Bronchial epithelial cell (primary cell): ENCODE measurements at regions not wholly inside any gene's neighbourhood (a gene's known extent, or its start where the extent isn't known, plus 50 kb on each side); places are given as distances from the start of the nearest gene placed in this dataset.

Experiments
- DNase-seq: peaks from one replicate; pipeline ENCODE4 v3.0.0-alpha.2; 2010; ENCODE audit warnings: low read depth
- FAIRE-seq: peaks from 2 replicates; lab custom pipeline; 2011; peaks lifted over from hg19 to GRCh38; lab: Jason Lieb, UNC
- H3K27me3 ChIP-seq: 2 replicates; pipeline ENCODE4 v1.5.1; 2011; ENCODE audit warnings: low read length; ENCODE audit not compliant: control insufficient read depth, insufficient read depth
- H3K36me3 ChIP-seq: 2 replicates; pipeline ENCODE4 v1.5.1; 2011; ENCODE audit warnings: low read length; ENCODE audit not compliant: control insufficient read depth, insufficient read depth
- H3K4me3 ChIP-seq: 2 replicates; pipeline ENCODE4 v1.5.1; 2011; ENCODE audit warnings: mild to moderate bottlenecking, low read depth, low read length, control low read depth
- CTCF ChIP-seq: IDR thresholded peaks from 2 replicates; pipeline ENCODE4 v1.5.1; 2011; ENCODE audit warnings: mild to moderate bottlenecking, moderate library complexity, low read length, control low read depth, inconsistent platforms; ENCODE audit not compliant: insufficient read depth, severe bottlenecking

GRCh38 chr3:13972679-13973379, 93.0 kb upstream of the WNT7A start:
- peak; percentile 23 for DNase-seq
- no peaks in the 10 kb centered on the region for H3K27me3 ChIP-seq
- TF ChIP-seq CTCF, result no peak
- no peak overlapping the region for H3K4me3 ChIP-seq
- no peak for FAIRE-seq
- H3K36me3 ChIP-seq, result no peaks in the 10 kb centered on the region

- DNase-seq (no peak), FAIRE-seq (no peak)
- Histone ChIP-seq H3K4me3 (no peak overlapping the region), H3K36me3 (no peaks in the 10 kb centered on the region), H3K27me3 (no peaks in the 10 kb centered on the region)
- no peak for TF ChIP-seq CTCF
These were observed 86.4 kb upstream of the WNT7A start for GRCh38 chr3:13966302-13966701.

GRCh38 chr3:13963137-13963886, 83.4 kb upstream of the WNT7A start:
- Histone ChIP-seq H3K36me3 (no peaks in the 10 kb centered on the region), H3K27me3 (no peaks in the 10 kb centered on the region), H3K4me3 (no peak overlapping the region)
- FAIRE-seq, result no peak
- no peak for TF ChIP-seq CTCF
- peak; percentile 1 for DNase-seq

GRCh38 chr3:13954741-13955483, 75.0 kb upstream of the WNT7A start:
- no peaks in the 10 kb centered on the region for H3K36me3 ChIP-seq
- H3K4me3 ChIP-seq, result no peak overlapping the region
- FAIRE-seq, result no peak
- DNase-seq, result no peak
- no peak for TF ChIP-seq CTCF
- H3K27me3 ChIP-seq, result no peaks in the 10 kb centered on the region

- H3K27me3 ChIP-seq, result no peaks in the 10 kb centered on the region
- no peak for FAIRE-seq
- H3K36me3 ChIP-seq, result no peaks in the 10 kb centered on the region
- DNase-seq, result no peak
- TF ChIP-seq CTCF, result no peak
- H3K4me3 ChIP-seq, result no peak overlapping the region
These were observed 74.4 kb upstream of the WNT7A start for GRCh38 chr3:13954266-13954665.
